H1 (cell line): ENCODE measurements at regions not wholly inside any gene's neighbourhood (a gene's known extent, or its start where the extent isn't known, plus 50 kb on each side); places are given as distances from the start of the nearest gene placed in this dataset.

Experiments used
- CTCF ChIA-PET: fragments of 300-600 bp; sonication (Branson Sonifier 250); formaldehyde crosslinking; loops from one replicate; lab custom pipeline; 2021; ENCODE audit not compliant: partially characterized antibody; lab: Charles Lee
- POLR2A ChIA-PET: fragments of 300-600 bp; sonication (Branson Sonifier 250); formaldehyde crosslinking; loops from one replicate; lab custom pipeline; 2021; ENCODE audit warnings: inconsistent platforms; ENCODE audit not compliant: partially characterized antibody; lab: Charles Lee
- DNase-seq, 2 experiments: peaks; one replicate each; pipeline versions ENCODE4 v3.0.0 to v3.0.0-alpha.2; 2010 to 2022; ENCODE audit warnings: low spot score in 2 of 2, low read depth in 1 of 2, mixed read lengths in 1 of 2
- FAIRE-seq: peaks from 2 replicates; lab custom pipeline; 2011; peaks lifted over from hg19 to GRCh38; lab: Jason Lieb, UNC
- H2AFZ ChIP-seq: 2 replicates; pipeline ENCODE4 v1.8.1; 2012; ENCODE audit warnings: low read length, inconsistent platforms
- H2AK5ac ChIP-seq: 2 replicates; pipeline ENCODE4 v1.6.1; 2013; ENCODE audit warnings: low read depth, low read length
- H2BK120ac ChIP-seq: replicated peaks from 2 replicates; pipeline ENCODE3; 2013; ENCODE audit warnings: low read depth, low read length, inconsistent platforms
- H2BK12ac ChIP-seq: 2 replicates; pipeline ENCODE4 v1.6.1; 2013; ENCODE audit warnings: low read depth, low read length
- H2BK15ac ChIP-seq: 2 replicates; pipeline ENCODE4 v1.6.1; 2013; ENCODE audit warnings: low read length
- H2BK20ac ChIP-seq: 2 replicates; pipeline ENCODE4 v1.6.1; 2013; ENCODE audit warnings: low read length
- H2BK5ac ChIP-seq: 2 replicates; pipeline ENCODE4 v1.6.1; 2013; ENCODE audit warnings: low read depth, low read length
- H3K14ac ChIP-seq: 2 replicates; pipeline ENCODE4 v1.6.1; 2013; ENCODE audit warnings: inconsistent platforms; ENCODE audit not compliant: insufficient read length
- H3K18ac ChIP-seq: 2 replicates; pipeline ENCODE4 v1.6.1; 2013; ENCODE audit warnings: low read length; ENCODE audit errors: extremely low read depth
- H3K23ac ChIP-seq: 2 replicates; pipeline ENCODE4 v1.6.1; 2013; ENCODE audit warnings: inconsistent platforms; ENCODE audit not compliant: insufficient read length
- H3K23me2 ChIP-seq: 2 replicates; pipeline ENCODE4 v1.6.1; 2013; ENCODE audit warnings: low read depth, low read length
- H3K27ac ChIP-seq: 2 replicates; pipeline ENCODE4 v1.6.1; 2011; ENCODE audit warnings: low read depth, low read length, inconsistent platforms
- H3K27me3 ChIP-seq, 4 experiments: replicated peaks in 1 of 4; 1 replicate in 1 of 4; 2 replicates in 3 of 4; pipeline versions ENCODE4 v1.6.1 to v1.8.1; 2011 to 2013; ENCODE audit warnings: low read length in 3 of 4, mild to moderate bottlenecking in 3 of 4, inconsistent platforms in 2 of 4, mixed read lengths in 2 of 4, moderate library complexity in 1 of 4; ENCODE audit not compliant: control insufficient read depth in 3 of 4, insufficient read depth in 3 of 4; ENCODE audit errors: extremely low read depth in 1 of 4
- H3K36me3 ChIP-seq, 4 experiments: 2 replicates each; pipeline versions ENCODE4 v1.6.1 to v1.8.1; 2011 to 2013; ENCODE audit warnings: mild to moderate bottlenecking in 4 of 4, low read length in 3 of 4, moderate library complexity in 2 of 4, control low read depth in 1 of 4, inconsistent platforms in 1 of 4; ENCODE audit not compliant: insufficient read depth in 4 of 4, control insufficient read depth in 2 of 4
- H3K4ac ChIP-seq: replicated peaks from 2 replicates; pipeline ENCODE3; 2013; ENCODE audit warnings: low read length, low read depth, mixed read lengths, inconsistent platforms; ENCODE audit not compliant: insufficient read length
- H3K4me1 ChIP-seq, 4 experiments: replicated peaks in 1 of 4; 1 replicate in 1 of 4; 2 replicates in 3 of 4; pipeline versions ENCODE4 v1.6.1 to v1.8.1; 2011 to 2013; ENCODE audit warnings: low read length in 3 of 4, inconsistent platforms in 2 of 4, mixed read lengths in 1 of 4; ENCODE audit not compliant: insufficient read depth in 4 of 4, control insufficient read depth in 3 of 4
- H3K4me2 ChIP-seq, 2 experiments: 2 replicates each; pipeline versions ENCODE4 v1.6.1 to v1.8.1; 2011 to 2013; ENCODE audit warnings: low read depth in 2 of 2, low read length in 2 of 2, control low read depth in 1 of 2, inconsistent platforms in 1 of 2, mild to moderate bottlenecking in 1 of 2; ENCODE audit not compliant: insufficient read depth in 1 of 2
- H3K4me3 ChIP-seq, 4 experiments: fragments of 200-600, 300-600 bp in 1 of 4; sonication (generic), shearing (Covaris generic), sonication (Bioruptor Twin) in 1 of 4; 2 replicates each; pipeline versions ENCODE4 v1.5.1 to v1.8.1; 2011 to 2016; ENCODE audit warnings: low read length in 4 of 4, low read depth in 3 of 4, control low read depth in 2 of 4, inconsistent platforms in 2 of 4, mild to moderate bottlenecking in 2 of 4, mixed read lengths in 1 of 4, moderate library complexity in 1 of 4; ENCODE audit not compliant: insufficient read depth in 2 of 4; ENCODE audit errors: extremely low read depth in 1 of 4
- H3K56ac ChIP-seq: replicated peaks from 2 replicates; pipeline ENCODE3; 2013; ENCODE audit warnings: low read depth, mild to moderate bottlenecking, mixed read lengths, low read length, inconsistent platforms; ENCODE audit not compliant: insufficient read length
- H3K79me1 ChIP-seq: 2 replicates; pipeline ENCODE4 v1.6.1; 2013; ENCODE audit warnings: low read depth, low read length, control low read depth
- H3K79me2 ChIP-seq, 2 experiments: 2 replicates each; pipeline versions ENCODE4 v1.6.1 to v1.8.1; 2012 to 2013; ENCODE audit warnings: low read length in 2 of 2, mild to moderate bottlenecking in 2 of 2, inconsistent platforms in 1 of 2; ENCODE audit not compliant: insufficient read depth in 2 of 2, control insufficient read depth in 1 of 2
- H3K9ac ChIP-seq, 4 experiments: replicated peaks in 1 of 4; 1 replicate in 1 of 4; 2 replicates in 3 of 4; pipeline versions ENCODE4 v1.6.1 to v1.8.1; 2011 to 2013; ENCODE audit warnings: low read depth in 3 of 4, low read length in 3 of 4, control low read depth in 2 of 4, mild to moderate bottlenecking in 2 of 4, moderate library complexity in 2 of 4, inconsistent platforms in 1 of 4; ENCODE audit errors: extremely low read depth in 1 of 4
- H3K9me3 ChIP-seq, 2 experiments: 2 replicates each; pipeline versions ENCODE4 v1.6.1 to v1.8.1; 2012 to 2013; ENCODE audit warnings: mild to moderate bottlenecking in 2 of 2, moderate library complexity in 2 of 2, control low read depth in 1 of 2, inconsistent platforms in 1 of 2, low read depth in 1 of 2, low read length in 1 of 2, mixed read lengths in 1 of 2; ENCODE audit not compliant: insufficient read depth in 2 of 2
- H4K20me1 ChIP-seq, 2 experiments: replicated peaks in 1 of 2; 2 replicates each; pipeline versions ENCODE3 to v1.8.1; 2011 to 2013; ENCODE audit warnings: inconsistent platforms in 2 of 2, low read length in 2 of 2, mild to moderate bottlenecking in 1 of 2; ENCODE audit not compliant: insufficient read depth in 2 of 2, control insufficient read depth in 1 of 2
- H4K5ac ChIP-seq: 2 replicates; pipeline ENCODE4 v1.6.1; 2013; ENCODE audit warnings: low read length, low read depth, mixed read lengths, inconsistent platforms; ENCODE audit not compliant: insufficient read length
- H4K8ac ChIP-seq: 2 replicates; pipeline ENCODE4 v1.8.0; 2013; ENCODE audit warnings: mild to moderate bottlenecking, moderate library complexity, low read length, inconsistent platforms; ENCODE audit not compliant: insufficient read depth; ENCODE audit errors: extremely low read depth
- H4K91ac ChIP-seq: replicated peaks from 2 replicates; pipeline ENCODE3; 2013; ENCODE audit warnings: low read length, mixed read lengths, inconsistent platforms; ENCODE audit not compliant: insufficient read length
- ATF3 ChIP-seq: IDR thresholded peaks from 2 replicates; pipeline ENCODE4 v1.6.1; 2011; ENCODE audit warnings: low read depth, mild to moderate bottlenecking, low read length; ENCODE audit not compliant: insufficient read depth
- CHD2 ChIP-seq: IDR thresholded peaks from 2 replicates; pipeline ENCODE4 v1.6.1; 2012; ENCODE audit warnings: low read length, improper control_type of control experiment
- CREB1 ChIP-seq: IDR thresholded peaks from 2 replicates; pipeline ENCODE4 v1.6.1; 2012; ENCODE audit warnings: inconsistent platforms
- EZH2 ChIP-seq: fragments of 200-600 bp; sonication (generic); IDR thresholded peaks from 2 replicates; pipeline ENCODE4 v1.7.1; 2012; ENCODE audit warnings: low read depth, mild to moderate bottlenecking, moderate library complexity, low read length, inconsistent platforms; ENCODE audit not compliant: severe bottlenecking
- PHF8 ChIP-seq: fragments of 200-600 bp; sonication (generic); conservative IDR thresholded peaks from 2 replicates; pipeline ENCODE4 v1.7.1; 2012; ENCODE audit warnings: low read depth, mild to moderate bottlenecking, inconsistent platforms, low read length, moderate library complexity
- SAP30 ChIP-seq: fragments of 300-600 bp; sonication (generic); IDR thresholded peaks from 2 replicates; pipeline ENCODE4 v1.7.1; 2012; ENCODE audit warnings: low read length, moderate library complexity, mild to moderate bottlenecking, inconsistent platforms; ENCODE audit not compliant: insufficient read depth, insufficient replicate concordance
- SIX5 ChIP-seq: IDR thresholded peaks from 2 replicates; pipeline ENCODE4 v1.6.1; 2011; ENCODE audit warnings: mild to moderate bottlenecking, low read depth, low read length
- SUZ12 ChIP-seq: fragments of 200-600 bp; sonication (generic); IDR thresholded peaks from 2 replicates; pipeline ENCODE4 v1.6.1; 2012; ENCODE audit warnings: mild to moderate bottlenecking, inconsistent platforms, low read length, moderate library complexity, mixed read lengths
- TAF1 ChIP-seq: IDR thresholded peaks from 2 replicates; pipeline ENCODE4 v1.6.1; 2011; ENCODE audit warnings: mild to moderate bottlenecking, low read depth, low read length
- USF2 ChIP-seq: IDR thresholded peaks from 2 replicates; pipeline ENCODE4 v1.6.1; 2011; ENCODE audit warnings: low read length, improper control_type of control experiment
- WGBS, 2 experiments: shearing (Covaris generic) in 1 of 2; methylation state at CpG; one replicate each; pipeline versions ENCODE4 v1.1.6 to v1.1.7; 2013 to 2015; ENCODE audit warnings: low lambda C conversion rate in 2 of 2, mixed read lengths in 2 of 2, inconsistent platforms in 1 of 2, low coverage in 1 of 2, missing lambda C conversion rate in 1 of 2; ENCODE audit not compliant: insufficient replicate concordance in 2 of 2, insufficient coverage in 1 of 2, insufficient read length in 1 of 2; ENCODE audit errors: extremely low coverage in 1 of 2, missing lambda C conversion rate in 1 of 2; 5-methylcytosine and 5-hydroxymethylcytosine counted together

DNA sequence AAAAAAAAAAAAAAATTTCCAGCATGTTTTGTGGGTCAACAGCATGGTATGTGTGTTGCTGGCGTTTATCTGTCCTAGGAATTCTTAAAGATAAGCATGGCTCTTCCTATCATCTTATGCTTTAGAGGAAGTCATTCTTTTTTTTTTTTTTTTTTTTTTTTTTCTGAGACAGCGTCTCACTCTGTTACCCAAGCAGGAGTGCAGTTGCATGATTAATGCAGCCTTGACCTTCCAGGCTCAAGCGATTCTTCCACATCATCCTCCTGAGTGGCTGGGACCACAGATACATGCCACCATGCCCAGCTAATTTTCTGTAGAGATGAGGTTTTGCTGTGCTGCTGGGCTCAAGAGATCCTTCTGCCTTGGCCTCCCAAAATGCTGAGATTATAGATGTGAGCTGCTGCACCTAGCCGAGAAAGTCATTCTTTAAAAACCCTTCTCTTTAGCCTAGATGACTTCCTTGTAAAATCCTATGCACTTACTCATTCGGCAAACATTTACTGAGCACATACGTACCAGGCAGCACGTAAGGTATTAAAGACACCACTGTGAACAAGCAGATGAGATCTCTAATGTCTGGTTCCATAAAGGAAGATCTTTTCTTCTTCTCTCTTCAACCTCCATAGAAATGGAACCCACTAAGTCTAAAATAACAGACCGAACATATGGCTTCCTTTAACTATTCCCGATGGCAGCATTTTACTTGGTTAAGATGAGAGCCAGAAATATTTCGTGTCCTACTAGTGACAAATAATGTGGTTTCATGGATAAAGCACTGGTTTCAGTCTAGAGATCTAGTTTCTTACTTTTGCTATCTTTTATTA, 122.4 kb downstream of the RIN2 start:
- H2BK20ac ChIP-seq: no peak overlapping the region
- no peak overlapping the region for H2BK120ac ChIP-seq
- no peaks in the 10 kb centered on the region for H3K79me1 ChIP-seq
- H3K9me3 ChIP-seq: no peaks in the 10 kb centered on the region
- H3K4me2 ChIP-seq: no peak overlapping the region
- TF ChIP-seq USF2: no peak
- TF ChIP-seq EZH2: no peak
- no peak for TF ChIP-seq SUZ12
- no peak for TF ChIP-seq CHD2
- no peak for TF ChIP-seq CREB1
- no peak for TF ChIP-seq SAP30
- no peak for TF ChIP-seq TAF1
- TF ChIP-seq PHF8: no peak
- TF ChIP-seq ATF3: no peak
- no peak for TF ChIP-seq SIX5
- H4K20me1 ChIP-seq: no peaks in the 10 kb centered on the region
- H3K18ac ChIP-seq: no peak overlapping the region
- H3K56ac ChIP-seq: no peak overlapping the region
- H2BK15ac ChIP-seq: no peak overlapping the region
- H2AK5ac ChIP-seq: no peak overlapping the region
- H4K91ac ChIP-seq: no peak overlapping the region
- POLR2A ChIA-PET: no interaction called here
- no peak overlapping the region for H4K5ac ChIP-seq
- H3K27ac ChIP-seq: no peak overlapping the region
- H3K36me3 ChIP-seq: no peaks in the 10 kb centered on the region
- no peak overlapping the region for H3K9ac ChIP-seq
- no peak overlapping the region for H3K4me3 ChIP-seq
- H3K14ac ChIP-seq: no peak overlapping the region
- no peak overlapping the region for H2BK12ac ChIP-seq
- H3K4ac ChIP-seq: no peak overlapping the region
- DNase-seq (no peak), FAIRE-seq (no peak)
- H3K23me2 ChIP-seq: no peaks in the 10 kb centered on the region
- no peak overlapping the region for H4K8ac ChIP-seq
- H3K27me3 ChIP-seq: no peaks in the 10 kb centered on the region
- CTCF ChIA-PET: no interaction called here
- no peak overlapping the region for H2BK5ac ChIP-seq
- no peak overlapping the region for H3K23ac ChIP-seq
- no peak overlapping the region for H2AFZ ChIP-seq
- WGBS, 2 experiments: 86% methylated on average over 9 of the region's 10 CpGs; no CpG with 5 or more reads in 1 of the 2 experiments
- H3K4me1 ChIP-seq: no peaks in the 10 kb centered on the region
- H3K79me2 ChIP-seq: no peaks in the 10 kb centered on the region
